Esophagus squamous epithelium (tissue), 4 donors: ENCODE measurements at regions not wholly inside any gene's neighbourhood (a gene's known extent, or its start where the extent isn't known, plus 50 kb on each side); places are given as distances from the start of the nearest gene placed in this dataset.

Source experiments
- POLR2A ChIP-seq, 4 donors: fragments of 450-650 bp; IDR thresholded peaks; one replicate each; pipeline ENCODE4 v1.6.1; 2017; ENCODE audit warnings: antibody characterized with exemption in 4 of 4, mild to moderate bottlenecking in 4 of 4, moderate library complexity in 3 of 4
- TF ChIP-seq, protein P1 (sequence below), 6 experiments: fragments of 450-650 bp in 4 of 6; fragments of 200-600 bp in 2 of 6; sonication (generic) in 2 of 6; IDR thresholded peaks; one replicate each; pipeline ENCODE4 v1.5.1; 2016 to 2019; ENCODE audit warnings: antibody characterized with exemption in 6 of 6, mild to moderate bottlenecking in 4 of 6, moderate library complexity in 4 of 6

DNA sequence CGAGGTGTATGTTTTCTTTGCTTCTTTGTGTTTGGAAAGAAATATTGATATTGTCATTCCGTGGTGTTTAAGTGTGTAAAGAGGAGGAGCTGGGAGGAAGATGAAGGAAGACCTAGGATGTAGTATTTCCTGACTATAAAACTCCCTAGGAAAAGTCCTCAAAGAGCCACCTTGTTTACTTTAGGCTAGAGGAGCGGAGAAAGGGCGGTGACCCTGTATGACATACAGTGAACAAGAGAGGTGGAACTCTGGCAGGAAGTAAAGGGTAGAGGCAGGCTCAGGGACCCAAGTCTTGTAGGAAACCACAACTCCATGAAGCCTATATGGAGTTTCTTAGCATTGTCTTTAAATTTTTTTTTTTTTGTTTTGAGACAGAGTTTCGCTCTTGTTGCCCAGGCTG is 303.9 kb downstream of the DOCK8 start:
- TF ChIP-seq, protein P1, sequence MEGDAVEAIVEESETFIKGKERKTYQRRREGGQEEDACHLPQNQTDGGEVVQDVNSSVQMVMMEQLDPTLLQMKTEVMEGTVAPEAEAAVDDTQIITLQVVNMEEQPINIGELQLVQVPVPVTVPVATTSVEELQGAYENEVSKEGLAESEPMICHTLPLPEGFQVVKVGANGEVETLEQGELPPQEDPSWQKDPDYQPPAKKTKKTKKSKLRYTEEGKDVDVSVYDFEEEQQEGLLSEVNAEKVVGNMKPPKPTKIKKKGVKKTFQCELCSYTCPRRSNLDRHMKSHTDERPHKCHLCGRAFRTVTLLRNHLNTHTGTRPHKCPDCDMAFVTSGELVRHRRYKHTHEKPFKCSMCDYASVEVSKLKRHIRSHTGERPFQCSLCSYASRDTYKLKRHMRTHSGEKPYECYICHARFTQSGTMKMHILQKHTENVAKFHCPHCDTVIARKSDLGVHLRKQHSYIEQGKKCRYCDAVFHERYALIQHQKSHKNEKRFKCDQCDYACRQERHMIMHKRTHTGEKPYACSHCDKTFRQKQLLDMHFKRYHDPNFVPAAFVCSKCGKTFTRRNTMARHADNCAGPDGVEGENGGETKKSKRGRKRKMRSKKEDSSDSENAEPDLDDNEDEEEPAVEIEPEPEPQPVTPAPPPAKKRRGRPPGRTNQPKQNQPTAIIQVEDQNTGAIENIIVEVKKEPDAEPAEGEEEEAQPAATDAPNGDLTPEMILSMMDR (IDR thresholded peaks at IDR 0.05) = no peak
- TF ChIP-seq POLR2A (IDR thresholded peaks at IDR 0.05) = no peak
